ENCODE measurements at regions not wholly inside any gene's neighbourhood (a gene's known extent, or its start where the extent isn't known, plus 50 kb on each side); places are given as distances from the start of the nearest gene placed in this dataset.

GRCh38 chrX:150165776-150166610 lies 197.1 kb upstream of the MAMLD1 start:
- H3K9ac ChIP-seq (ENCODE audit: low read depth, low read length, poor library complexity) = no peak overlapping the region
- no peak overlapping the region for H2AFZ ChIP-seq (ENCODE audit: low read length)

GRCh38 chrX:150167482-150168324 lies 195.4 kb upstream of the MAMLD1 start:
- Histone ChIP-seq H2BK15ac (ENCODE audit: low read length) (no peak overlapping the region), H3K36me3 (replicated peaks in 1 of 2; ENCODE audit: control insufficient read depth in 2 of 2, insufficient read depth in 2 of 2, low read length in 2 of 2) (no peaks in the 10 kb centered on the region), H3K23ac (ENCODE audit: low read depth, low read length, poor library complexity) (no peak overlapping the region), H2BK5ac (ENCODE audit: low read length) (no peak overlapping the region), H4K91ac (ENCODE audit: low read depth, low read length, poor library complexity) (no peak overlapping the region), H2BK12ac (ENCODE audit: low read length) (no peak overlapping the region), H3K14ac (ENCODE audit: low read length) (no peak overlapping the region), H2AK5ac (ENCODE audit: low read depth, low read length) (no peak overlapping the region), H3K4me2 (ENCODE audit: insufficient read depth, low read length, poor library complexity, severe bottlenecking) (no peak overlapping the region), H3K4ac (ENCODE audit: low read length) (no peak overlapping the region), H3K4me3 (ENCODE audit: low read length in 2 of 2) (no peak overlapping the region), H2BK120ac (ENCODE audit: low read depth, low read length) (no peak overlapping the region), H4K8ac (ENCODE audit: low read depth, low read length) (no peak overlapping the region), H3K27ac (replicated peaks; ENCODE audit: low read length) (no peak overlapping the region), H3K4me1 (ENCODE audit: control insufficient read depth in 2 of 2, insufficient read depth in 1 of 2, low read depth in 1 of 2, low read length in 2 of 2) (no peaks in the 10 kb centered on the region), H3K27me3 (ENCODE audit: control insufficient read depth in 3 of 3, insufficient read depth in 3 of 3, low read depth in 1 of 3, low read length in 3 of 3) (no peaks in the 10 kb centered on the region), H3K9ac (ENCODE audit: low read depth, low read length, poor library complexity) (no peak overlapping the region), H3K18ac (ENCODE audit: low read length) (no peak overlapping the region), H3K9me3 (replicated peaks in 1 of 2; ENCODE audit: control insufficient read depth in 2 of 2, insufficient read depth in 1 of 2, low read depth in 1 of 2, low read length in 2 of 2) (no peaks in the 10 kb centered on the region), H3K79me1 (ENCODE audit: low read depth, low read length) (no peaks in the 10 kb centered on the region), H2AFZ (ENCODE audit: low read length) (no peak overlapping the region)
- DNase-seq (ENCODE audit: low spot score) = no peak
- no CpG with 5 or more reads among the region's 5 CpGs for WGBS, 2 donors (ENCODE audit: extremely low coverage in 2 of 2, insufficient read length in 2 of 2, insufficient replicate concordance in 1 of 2)

More at GRCh38 chrX:150165776-150166610, 197.1 kb upstream of the MAMLD1 start:
- no CpG with 5 or more reads among the region's 6 CpGs for WGBS, 2 donors (ENCODE audit: extremely low coverage in 2 of 2, insufficient read length in 2 of 2, insufficient replicate concordance in 1 of 2)
- H3K4ac ChIP-seq (ENCODE audit: low read length) = no peak overlapping the region
- no peaks in the 10 kb centered on the region for H3K79me1 ChIP-seq (ENCODE audit: low read depth, low read length)
- no peak overlapping the region for H3K23ac ChIP-seq (ENCODE audit: low read depth, low read length, poor library complexity)
- H2BK5ac ChIP-seq (ENCODE audit: low read length) = no peak overlapping the region
- DNase-seq (ENCODE audit: low spot score) = no peak
- no peak overlapping the region for H3K14ac ChIP-seq (ENCODE audit: low read length)
- H3K36me3 ChIP-seq (replicated peaks in 1 of 2; ENCODE audit: control insufficient read depth in 2 of 2, insufficient read depth in 2 of 2, low read length in 2 of 2) = no peaks in the 10 kb centered on the region
- H3K4me1 ChIP-seq (ENCODE audit: control insufficient read depth in 2 of 2, insufficient read depth in 1 of 2, low read depth in 1 of 2, low read length in 2 of 2) = no peaks in the 10 kb centered on the region
- H2BK12ac ChIP-seq (ENCODE audit: low read length) = no peak overlapping the region
- no peak overlapping the region for H3K18ac ChIP-seq (ENCODE audit: low read length)
- no peak overlapping the region for H4K8ac ChIP-seq (ENCODE audit: low read depth, low read length)
- no peak overlapping the region for H3K4me2 ChIP-seq (ENCODE audit: insufficient read depth, low read length, poor library complexity, severe bottlenecking)
- H3K9me3 ChIP-seq (replicated peaks in 1 of 2; ENCODE audit: control insufficient read depth in 2 of 2, insufficient read depth in 1 of 2, low read depth in 1 of 2, low read length in 2 of 2) = no peaks in the 10 kb centered on the region
- H4K91ac ChIP-seq (ENCODE audit: low read depth, low read length, poor library complexity) = no peak overlapping the region
- H3K4me3 ChIP-seq (ENCODE audit: low read length in 2 of 2) = no peak overlapping the region
- no peak overlapping the region for H3K27ac ChIP-seq (replicated peaks; ENCODE audit: low read length)
- no peak overlapping the region for H2BK120ac ChIP-seq (ENCODE audit: low read depth, low read length)
- no peak overlapping the region for H2BK15ac ChIP-seq (ENCODE audit: low read length)
- H2AK5ac ChIP-seq (ENCODE audit: low read depth, low read length) = no peak overlapping the region
- H3K27me3 ChIP-seq (ENCODE audit: control insufficient read depth in 3 of 3, insufficient read depth in 3 of 3, low read depth in 1 of 3, low read length in 3 of 3) = no peaks in the 10 kb centered on the region

GRCh38 chrX:150182161-150182560 lies 181.0 kb upstream of the MAMLD1 start:
- Histone ChIP-seq H3K4me1 (ENCODE audit: control insufficient read depth in 2 of 2, insufficient read depth in 1 of 2, low read depth in 1 of 2, low read length in 2 of 2) (no peaks in the 10 kb centered on the region), H3K27ac (replicated peaks; ENCODE audit: low read length) (no peak overlapping the region), H2BK12ac (ENCODE audit: low read length) (no peak overlapping the region), H3K9ac (ENCODE audit: low read depth, low read length, poor library complexity) (no peak overlapping the region), H3K4ac (ENCODE audit: low read length) (no peak overlapping the region), H3K18ac (ENCODE audit: low read length) (no peak overlapping the region), H3K4me2 (ENCODE audit: insufficient read depth, low read length, poor library complexity, severe bottlenecking) (no peak overlapping the region), H3K27me3 (ENCODE audit: control insufficient read depth in 3 of 3, insufficient read depth in 3 of 3, low read depth in 1 of 3, low read length in 3 of 3) (no peaks in the 10 kb centered on the region), H3K23ac (ENCODE audit: low read depth, low read length, poor library complexity) (no peak overlapping the region), H2AK5ac (ENCODE audit: low read depth, low read length) (no peak overlapping the region), H3K14ac (ENCODE audit: low read length) (no peak overlapping the region), H2BK15ac (ENCODE audit: low read length) (no peak overlapping the region), H3K79me1 (ENCODE audit: low read depth, low read length) (no peaks in the 10 kb centered on the region), H2AFZ (ENCODE audit: low read length) (no peak overlapping the region), H4K91ac (ENCODE audit: low read depth, low read length, poor library complexity) (no peak overlapping the region), H3K36me3 (replicated peaks in 1 of 2; ENCODE audit: control insufficient read depth in 2 of 2, insufficient read depth in 2 of 2, low read length in 2 of 2) (no peaks in the 10 kb centered on the region), H3K9me3 (replicated peaks in 1 of 2; ENCODE audit: control insufficient read depth in 2 of 2, insufficient read depth in 1 of 2, low read depth in 1 of 2, low read length in 2 of 2) (no peaks in the 10 kb centered on the region), H2BK120ac (ENCODE audit: low read depth, low read length) (no peak overlapping the region), H4K8ac (ENCODE audit: low read depth, low read length) (no peak overlapping the region), H3K4me3 (ENCODE audit: low read length in 2 of 2) (no peak overlapping the region), H2BK5ac (ENCODE audit: low read length) (no peak overlapping the region)
- no peak for DNase-seq (ENCODE audit: low spot score)

- Histone ChIP-seq H2AK5ac (ENCODE audit: low read depth, low read length) (no peak overlapping the region), H3K27me3 (ENCODE audit: control insufficient read depth in 3 of 3, insufficient read depth in 3 of 3, low read depth in 1 of 3, low read length in 3 of 3) (no peaks in the 10 kb centered on the region), H3K4me1 (ENCODE audit: control insufficient read depth in 2 of 2, insufficient read depth in 1 of 2, low read depth in 1 of 2, low read length in 2 of 2) (no peaks in the 10 kb centered on the region), H3K79me1 (ENCODE audit: low read depth, low read length) (no peaks in the 10 kb centered on the region), H2BK12ac (ENCODE audit: low read length) (no peak overlapping the region), H2BK120ac (ENCODE audit: low read depth, low read length) (no peak overlapping the region), H3K4me2 (ENCODE audit: insufficient read depth, low read length, poor library complexity, severe bottlenecking) (no peak overlapping the region), H3K9ac (ENCODE audit: low read depth, low read length, poor library complexity) (no peak overlapping the region), H3K27ac (replicated peaks; ENCODE audit: low read length) (no peak overlapping the region), H3K14ac (ENCODE audit: low read length) (no peak overlapping the region), H2AFZ (ENCODE audit: low read length) (no peak overlapping the region), H3K9me3 (replicated peaks in 1 of 2; ENCODE audit: control insufficient read depth in 2 of 2, insufficient read depth in 1 of 2, low read depth in 1 of 2, low read length in 2 of 2) (no peaks in the 10 kb centered on the region), H3K36me3 (replicated peaks in 1 of 2; ENCODE audit: control insufficient read depth in 2 of 2, insufficient read depth in 2 of 2, low read length in 2 of 2) (no peaks in the 10 kb centered on the region), H4K8ac (ENCODE audit: low read depth, low read length) (no peak overlapping the region), H4K91ac (ENCODE audit: low read depth, low read length, poor library complexity) (no peak overlapping the region), H3K23ac (ENCODE audit: low read depth, low read length, poor library complexity) (no peak overlapping the region), H3K4me3 (ENCODE audit: low read length in 2 of 2) (no peak overlapping the region), H3K18ac (ENCODE audit: low read length) (no peak overlapping the region), H2BK15ac (ENCODE audit: low read length) (no peak overlapping the region), H2BK5ac (ENCODE audit: low read length) (no peak overlapping the region), H3K4ac (ENCODE audit: low read length) (no peak overlapping the region)
- WGBS, 2 donors (ENCODE audit: extremely low coverage in 2 of 2, insufficient read length in 2 of 2, insufficient replicate concordance in 1 of 2) = no CpG with 5 or more reads among the region's 3 CpGs
- DNase-seq (ENCODE audit: low spot score) = no peak
Observed at GRCh38 chrX:150184491-150184890, 178.6 kb upstream of the MAMLD1 start.

Measured in neuronal stem cell (in vitro differentiated cells).